Endothelial cell of umbilical vein (primary cell): ENCODE measurements at regions not wholly inside any gene's neighbourhood (a gene's known extent, or its start where the extent isn't known, plus 50 kb on each side); places are given as distances from the start of the nearest gene placed in this dataset.

Source experiments
- BruUV-seq: library from RNA; stranded (reverse); fragments of 400-500 nt; replicated peaks from 2 replicates; lab custom pipeline; 2021; lab: Mats Ljungman, UMichigan
- CTCF ChIA-PET: fragments of 300-600, 350-600 bp; sonication (Branson Sonifier 250); formaldehyde crosslinking; loops from one replicate; lab custom pipeline; 2021; ENCODE audit warnings: antibody characterized with exemption, inconsistent platforms; lab: Charles Lee
- POLR2A ChIA-PET: fragments of 300-600, 350-600 bp; sonication (Branson Sonifier 250); formaldehyde crosslinking; loops from one replicate; lab custom pipeline; 2021; ENCODE audit warnings: antibody characterized with exemption, inconsistent platforms; lab: Charles Lee
- DNase-seq: peaks from one replicate; pipeline ENCODE4 v3.0.0-alpha.2; 2011; ENCODE audit warnings: low read depth, low spot score
- FAIRE-seq: peaks from 2 replicates; lab custom pipeline; 2011; peaks lifted over from hg19 to GRCh38; lab: Jason Lieb, UNC
- H2AFZ ChIP-seq: 2 replicates; pipeline ENCODE4 v1.6.0; 2012; ENCODE audit warnings: low read depth, low read length, control low read depth, inconsistent platforms
- H3K27ac ChIP-seq: 2 replicates; pipeline ENCODE4 v1.5.1; 2011; ENCODE audit warnings: low read depth, mild to moderate bottlenecking, control low read depth, low read length, moderate library complexity; ENCODE audit not compliant: insufficient read depth
- H3K27me3 ChIP-seq, 2 experiments: 2 replicates each; pipeline versions ENCODE4 v1.6.0 to v1.6.1; 2011; ENCODE audit warnings: low read length in 2 of 2, mixed read lengths in 1 of 2; ENCODE audit not compliant: control insufficient read depth in 2 of 2, insufficient read depth in 2 of 2
- H3K36me3 ChIP-seq, 2 experiments: 2 replicates in 1 of 2; 3 replicates in 1 of 2; pipeline ENCODE4 v1.5.1; 2011; ENCODE audit warnings: low read length in 2 of 2, mild to moderate bottlenecking in 1 of 2, moderate library complexity in 1 of 2; ENCODE audit not compliant: control insufficient read depth in 2 of 2, insufficient read depth in 2 of 2; ENCODE audit errors: extremely low read depth in 1 of 2
- H3K4me1 ChIP-seq: 3 replicates; pipeline ENCODE4 v1.5.1; 2011; ENCODE audit warnings: mild to moderate bottlenecking, low read length; ENCODE audit not compliant: control insufficient read depth, insufficient read depth; ENCODE audit errors: extremely low read depth
- H3K4me2 ChIP-seq: 2 replicates; pipeline ENCODE4 v1.6.1; 2011; ENCODE audit warnings: low read length, control low read depth, mixed read lengths; ENCODE audit not compliant: insufficient read depth
- H3K4me3 ChIP-seq, 3 experiments: fragments of 200-600 bp in 1 of 3; sonication (generic), shearing (Covaris generic) in 1 of 3; replicated peaks in 1 of 3; 2 replicates each; pipeline ENCODE4 v1.5.1; 2011 to 2016; ENCODE audit warnings: control low read depth in 3 of 3, low read length in 3 of 3, mild to moderate bottlenecking in 2 of 3, inconsistent platforms in 1 of 3, low read depth in 1 of 3, moderate library complexity in 1 of 3; ENCODE audit not compliant: insufficient read depth in 1 of 3
- H3K79me2 ChIP-seq: 2 replicates; pipeline ENCODE4 v1.6.0; 2012; ENCODE audit warnings: low read length, inconsistent platforms; ENCODE audit not compliant: control insufficient read depth, insufficient read depth
- H3K9ac ChIP-seq: replicated peaks from 2 replicates; pipeline ENCODE3; 2011; ENCODE audit warnings: low read length, control low read depth; ENCODE audit not compliant: insufficient read depth; ENCODE audit errors: extremely low read depth
- H3K9me1 ChIP-seq: replicated peaks from 3 replicates; pipeline ENCODE4 v1.6.0; 2011; ENCODE audit warnings: mild to moderate bottlenecking, low read length; ENCODE audit not compliant: control insufficient read depth, insufficient read depth; ENCODE audit errors: extremely low read depth
- H3K9me3 ChIP-seq: replicated peaks from 2 replicates; pipeline ENCODE4 v1.5.1; 2012; ENCODE audit warnings: low read length, inconsistent platforms; ENCODE audit not compliant: control insufficient read depth, insufficient read depth
- H4K20me1 ChIP-seq: replicated peaks from 2 replicates; pipeline ENCODE3; 2011; ENCODE audit warnings: mild to moderate bottlenecking, low read length; ENCODE audit not compliant: control insufficient read depth, insufficient read depth; ENCODE audit errors: extremely low read depth
- CTCF ChIP-seq, 2 donors: IDR thresholded peaks; 1 replicate in 1 of 2; 2 replicates in 1 of 2; pipeline ENCODE4 v1.5.1; 2011; ENCODE audit warnings: low read length in 2 of 2, mild to moderate bottlenecking in 2 of 2, moderate library complexity in 2 of 2, control low read depth in 1 of 2, inconsistent platforms in 1 of 2, low read depth in 1 of 2; ENCODE audit not compliant: insufficient read depth in 1 of 2; ENCODE audit errors: extremely low read depth in 1 of 2
- EZH2 ChIP-seq: IDR thresholded peaks from 2 replicates; pipeline ENCODE4 v1.6.1; 2012; ENCODE audit warnings: borderline replicate concordance, low read depth, mild to moderate bottlenecking, moderate library complexity, low read length, inconsistent platforms; ENCODE audit not compliant: severe bottlenecking
- FOS ChIP-seq: IDR thresholded peaks from 2 replicates; pipeline ENCODE4 v1.6.1; 2011; ENCODE audit warnings: mild to moderate bottlenecking, low read length, moderate library complexity, borderline replicate concordance; ENCODE audit not compliant: insufficient read depth
- GATA2 ChIP-seq: IDR thresholded peaks from 2 replicates; pipeline ENCODE4 v1.7.0; 2011; ENCODE audit warnings: low read depth, mild to moderate bottlenecking, moderate library complexity, mixed read lengths, low read length; ENCODE audit not compliant: insufficient read length, insufficient read depth
- JUN ChIP-seq: IDR thresholded peaks from 2 replicates; pipeline ENCODE4 v1.6.1; 2011; ENCODE audit warnings: borderline replicate concordance, low read depth; ENCODE audit not compliant: insufficient read length, insufficient read depth
- MAX ChIP-seq: IDR thresholded peaks from 2 replicates; pipeline ENCODE4 v1.6.1; 2011; ENCODE audit not compliant: insufficient read depth, insufficient read length
- MYC ChIP-seq: IDR thresholded peaks from one replicate; pipeline ENCODE4 v1.6.1; 2011; ENCODE audit warnings: mild to moderate bottlenecking, low read depth, low read length
- POLR2A ChIP-seq: IDR thresholded peaks from 2 replicates; pipeline ENCODE4 v1.6.1; 2012; ENCODE audit warnings: low read depth, mild to moderate bottlenecking, control low read depth, low read length
- POLR2AphosphoS5 ChIP-seq: IDR thresholded peaks from 2 replicates; pipeline ENCODE4 v1.6.1; 2012; ENCODE audit warnings: low read depth, mild to moderate bottlenecking, control low read depth, low read length, moderate library complexity; ENCODE audit not compliant: insufficient read depth
- dilution Hi-C: fragments of 300-500 bp; cut with MboI; formaldehyde crosslinking; loops from one replicate; pipeline ENCODE4 v1.15.0; 2019; ENCODE audit warnings: low sequenced_read_pairs; ENCODE audit not compliant: extremely low pct_ligation_motif_present
- intact Hi-C: fragments of 100-400 bp; cut with micrococcal nuclease; formaldehyde crosslinking; loops from one replicate; pipeline ENCODE4 v1.10.0; 2022

DNA sequence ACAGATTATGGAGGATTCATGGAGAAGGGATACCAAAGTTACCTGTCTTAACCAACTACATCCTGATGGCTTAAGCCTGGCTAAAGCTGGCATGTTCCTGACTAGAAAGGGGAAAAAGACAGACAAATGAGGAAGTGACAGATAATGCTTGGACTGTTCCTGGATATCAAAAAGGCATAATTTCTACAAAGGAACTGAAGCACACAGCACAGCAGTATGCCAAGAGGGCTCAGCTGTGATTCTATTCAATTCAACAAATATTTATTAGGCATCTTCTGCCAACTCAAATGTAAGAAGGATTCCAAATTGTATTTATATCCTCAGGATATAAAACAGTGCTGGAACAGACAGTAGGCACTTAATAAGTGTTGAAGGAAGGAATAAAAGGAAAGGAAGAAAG is 59.5 kb downstream of the KLF12 start:
- TF ChIP-seq CTCF (IDR thresholded peaks at IDR 0.05; ENCODE audit: extremely low read depth in 1 of 2, insufficient read depth in 1 of 2, low read depth in 1 of 2, low read length in 2 of 2) (no peak), JUN (peak; percentile 29)
- peak; percentile 70 for FAIRE-seq
- H3K4me2 ChIP-seq: peak overlapping the region; percentile 85
- intact Hi-C loops: loop anchor here (2.0 to 5.0 kb wide), 2 partner anchors 43 to 58 kb away; no protein-coding TSS in a partner anchor
- peaks cover 45% of the 10 kb centered on the region for H3K79me2 ChIP-seq
- H4K20me1 ChIP-seq: no peaks in the 10 kb centered on the region
- no peaks in the 10 kb centered on the region for H3K9me1 ChIP-seq
- H3K27me3 ChIP-seq: no peaks in the 10 kb centered on the region
- no TSS peak for BruUV-seq
- DNase-seq: peak; percentile 51
- CTCF ChIA-PET: interaction anchor here (1.3 to 2.2 kb wide), 3 partner anchors 10 to 212 kb away, joined by 4 to 7 read pairs (median 6); no protein-coding TSS in a partner anchor
- dilution Hi-C loops: no loop called here
- peaks cover 34% of the 10 kb centered on the region for H3K4me1 ChIP-seq
- POLR2A ChIA-PET: no interaction called here
- H3K9ac ChIP-seq: peak overlapping the region; percentile 61
- H3K27ac ChIP-seq: peak overlapping the region; percentile 75
- H3K36me3 ChIP-seq: no peaks in the 10 kb centered on the region
- H2AFZ ChIP-seq: no peak overlapping the region
- H3K4me3 ChIP-seq: no peak overlapping the region
- no peaks in the 10 kb centered on the region for H3K9me3 ChIP-seq

GRCh38 chr13:74073274-74073673 is 60.9 kb downstream of the KLF12 start:
- no peak for TF ChIP-seq GATA2
- TF ChIP-seq FOS: no peak
- TF ChIP-seq POLR2AphosphoS5: no peak
- no peak for TF ChIP-seq MYC
- no peak for TF ChIP-seq JUN
- no peak for TF ChIP-seq POLR2A
- no peak for TF ChIP-seq MAX
- no peak for TF ChIP-seq EZH2
- TF ChIP-seq CTCF (IDR thresholded peaks at IDR 0.05; ENCODE audit: extremely low read depth in 1 of 2, insufficient read depth in 1 of 2, low read depth in 1 of 2, low read length in 2 of 2): no peak
- dilution Hi-C loops: no loop called here
- H3K79me2 ChIP-seq: peaks cover 39% of the 10 kb centered on the region
- H3K9ac ChIP-seq: no peak overlapping the region
- H3K4me2 ChIP-seq: peak overlapping the region; percentile 50
- DNase-seq (peak; percentile 46), FAIRE-seq (peak; percentile 59)
- no peaks in the 10 kb centered on the region for H3K36me3 ChIP-seq
- ChIA-PET POLR2A (no interaction called here), CTCF (interaction anchor here (2.2 kb wide), 1 partner anchor 213 kb away, joined by 6 read pairs; no protein-coding TSS in a partner anchor)
- intact Hi-C loops: loop anchor here (5.0 kb wide), 1 partner anchor 44 kb away; no protein-coding TSS in a partner anchor
- H3K27ac ChIP-seq: peak overlapping the region; percentile 75
- H3K27me3 ChIP-seq: no peaks in the 10 kb centered on the region
- H2AFZ ChIP-seq: no peak overlapping the region
- no peak overlapping the region for H3K4me3 ChIP-seq
- no TSS peak for BruUV-seq
- H3K4me1 ChIP-seq: peaks cover 34% of the 10 kb centered on the region
- no peaks in the 10 kb centered on the region for H4K20me1 ChIP-seq
- no peaks in the 10 kb centered on the region for H3K9me3 ChIP-seq
- no peaks in the 10 kb centered on the region for H3K9me1 ChIP-seq
